ENCODE measurements at regions not wholly inside any gene's neighbourhood (a gene's known extent, or its start where the extent isn't known, plus 50 kb on each side); places are given as distances from the start of the nearest gene placed in this dataset.

DNA sequence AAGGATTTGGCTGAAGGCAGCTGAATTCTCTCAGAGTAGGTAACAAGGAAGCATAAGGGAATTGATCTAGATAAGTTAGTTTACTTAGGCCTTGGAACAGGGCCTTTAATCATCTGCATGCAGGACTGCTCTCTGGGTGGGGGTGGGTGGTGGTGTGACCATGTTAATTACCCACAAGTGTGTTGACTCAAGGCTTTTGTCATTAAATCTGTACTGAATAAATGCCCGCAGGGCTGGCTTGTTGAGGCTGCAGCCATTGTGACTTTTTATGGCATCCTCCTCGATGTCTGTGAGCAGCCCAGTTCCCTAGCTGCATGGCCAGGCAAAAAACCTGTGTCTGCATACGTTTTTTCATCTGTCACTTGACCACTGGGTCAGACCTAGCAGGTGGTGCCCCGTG, 63.5 kb upstream of the ASCC3 start:
- TF ChIP-seq MYC (IDR thresholded peaks at IDR 0.05; ENCODE audit: low read depth, low read length) (no peak), POLR2A (IDR thresholded peaks at IDR 0.05; ENCODE audit: extremely low read depth, insufficient read length) (no peak), CTCF (IDR thresholded peaks at IDR 0.05; ENCODE audit: low read depth, low read length) (no peak)
- TF ChIP-seq, protein P1, sequence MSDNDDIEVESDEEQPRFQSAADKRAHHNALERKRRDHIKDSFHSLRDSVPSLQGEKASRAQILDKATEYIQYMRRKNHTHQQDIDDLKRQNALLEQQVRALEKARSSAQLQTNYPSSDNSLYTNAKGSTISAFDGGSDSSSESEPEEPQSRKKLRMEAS (IDR thresholded peaks at IDR 0.05; ENCODE audit: low read depth, low read length) = no peak
- no peak overlapping the region for H3K4me3 ChIP-seq (ENCODE audit: low read depth, low read length)
- DNase-seq (ENCODE audit: low read depth) = no peak

DNA sequence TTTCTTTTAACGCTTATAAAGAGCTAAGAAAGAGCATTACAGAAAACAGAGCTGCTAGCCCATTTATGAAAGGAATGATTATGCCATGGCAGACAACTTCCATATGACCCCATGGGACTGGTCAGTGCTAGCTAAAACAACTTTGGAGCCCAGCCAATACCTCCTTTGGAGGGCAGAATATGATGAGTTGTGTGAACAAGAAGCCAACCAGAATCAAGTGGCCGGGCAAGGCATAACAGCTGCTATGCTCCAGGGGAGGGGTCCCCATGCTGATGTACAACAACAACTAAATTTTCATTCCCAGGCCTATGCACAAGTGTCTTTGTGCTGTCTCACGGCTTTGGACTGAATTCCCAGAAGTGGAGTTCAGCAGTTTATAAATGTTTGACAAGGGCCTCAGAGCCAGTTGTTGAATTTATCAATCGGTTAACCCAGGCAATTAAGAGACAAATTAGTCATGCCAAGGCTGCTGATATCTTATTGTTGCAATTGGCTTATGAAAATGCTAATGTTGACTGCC, 65.0 kb upstream of the ASCC3 start:
- TF ChIP-seq, protein P1 (IDR thresholded peaks at IDR 0.05; ENCODE audit: low read depth, low read length) = no peak
- TF ChIP-seq CTCF (IDR thresholded peaks at IDR 0.05; ENCODE audit: low read depth, low read length) (no peak), POLR2A (IDR thresholded peaks at IDR 0.05; ENCODE audit: extremely low read depth, insufficient read length) (no peak), MYC (IDR thresholded peaks at IDR 0.05; ENCODE audit: low read depth, low read length) (no peak)
- no peak overlapping the region for H3K4me3 ChIP-seq (ENCODE audit: low read depth, low read length)
- DNase-seq (ENCODE audit: low read depth) = no peak

- H3K4me3 ChIP-seq (ENCODE audit: low read depth, low read length) = no peak overlapping the region
- no peak for DNase-seq (ENCODE audit: low read depth)
- TF ChIP-seq, protein P1 (IDR thresholded peaks at IDR 0.05; ENCODE audit: low read depth, low read length) = no peak
- TF ChIP-seq CTCF (IDR thresholded peaks at IDR 0.05; ENCODE audit: low read depth, low read length) = no peak
- no peak for TF ChIP-seq POLR2A (IDR thresholded peaks at IDR 0.05; ENCODE audit: extremely low read depth, insufficient read length)
- TF ChIP-seq MYC (IDR thresholded peaks at IDR 0.05; ENCODE audit: low read depth, low read length) = no peak
These were observed 65.6 kb upstream of the ASCC3 start for GRCh38 chr6:100946711-100947110.

DNA sequence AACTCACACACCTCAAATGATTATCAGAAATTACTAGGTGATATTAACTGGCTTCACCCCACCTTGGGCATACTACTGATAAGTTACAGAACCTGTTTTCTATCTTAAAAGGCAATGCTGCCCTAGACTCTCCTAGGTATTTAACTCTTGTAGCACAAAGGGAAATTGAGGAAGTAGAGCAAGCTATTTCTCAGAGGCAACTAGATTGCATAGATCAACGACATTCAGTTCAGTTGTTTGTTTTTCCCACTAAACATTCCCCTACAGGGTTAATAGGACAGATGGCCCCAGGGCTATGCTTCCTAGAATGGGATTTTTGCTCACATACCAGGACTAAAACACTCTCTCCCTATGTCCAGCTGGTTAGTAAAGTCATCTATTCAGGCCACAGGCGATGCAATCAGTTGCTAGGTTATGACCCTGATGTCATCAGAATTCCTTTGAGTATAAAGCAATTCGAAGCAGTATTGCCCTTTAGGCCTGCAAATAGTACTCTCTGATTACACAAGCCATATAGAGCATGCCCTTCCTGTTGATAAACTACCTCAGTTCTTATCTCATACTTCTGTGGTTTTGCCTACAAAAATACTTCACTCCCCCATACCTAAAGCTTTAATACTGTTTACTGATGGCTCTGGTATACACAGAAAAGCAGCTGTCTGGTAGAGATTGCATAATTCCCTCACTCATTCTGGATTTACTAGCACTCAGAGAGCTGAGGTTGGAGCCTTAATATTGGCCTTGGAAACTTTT, 67.4 kb upstream of the ASCC3 start:
- no peak overlapping the region for H3K4me3 ChIP-seq (ENCODE audit: low read depth, low read length)
- no peak for TF ChIP-seq CTCF (IDR thresholded peaks at IDR 0.05; ENCODE audit: low read depth, low read length)
- peak; percentile 34 for DNase-seq (ENCODE audit: low read depth)

GRCh38 chr6:100952006-100952405, 70.9 kb upstream of the ASCC3 start:
- H3K4me3 ChIP-seq (ENCODE audit: low read depth, low read length) = no peak overlapping the region
- no peak for DNase-seq (ENCODE audit: low read depth)
- TF ChIP-seq, protein P1 (IDR thresholded peaks at IDR 0.05; ENCODE audit: low read depth, low read length) = no peak
- TF ChIP-seq MYC (IDR thresholded peaks at IDR 0.05; ENCODE audit: low read depth, low read length) (no peak), CTCF (IDR thresholded peaks at IDR 0.05; ENCODE audit: low read depth, low read length) (no peak), POLR2A (IDR thresholded peaks at IDR 0.05; ENCODE audit: extremely low read depth, insufficient read length) (no peak)
